Transverse colon (tissue), 4 donors: ENCODE measurements at regions not wholly inside any gene's neighbourhood (a gene's known extent, or its start where the extent isn't known, plus 50 kb on each side); places are given as distances from the start of the nearest gene placed in this dataset.
"Not testable (repeated sequence)": the region's sequence is repeated elsewhere in the genome, so short reads cannot be mapped to it uniquely, and the experiment has no call there.

Source experiments
- DNase-seq: peaks from one replicate; pipeline ENCODE4 v3.0.0-alpha.2; 2019
- H3K27ac ChIP-seq, 4 donors: fragments of 200-600 bp; sonication (generic); 2 replicates each; pipeline ENCODE4 v1.5.1; 2016 to 2018; ENCODE audit warnings: inconsistent platforms in 4 of 4
- H3K27me3 ChIP-seq: fragments of 200-600 bp; sonication (generic); 2 replicates; pipeline ENCODE4 v1.5.1; 2017; ENCODE audit warnings: inconsistent platforms
- H3K36me3 ChIP-seq, 4 donors: fragments of 200-600 bp; sonication (generic); 2 replicates each; pipeline ENCODE4 v1.5.1; 2017 to 2019; ENCODE audit warnings: inconsistent platforms in 4 of 4
- H3K4me1 ChIP-seq, 4 donors: fragments of 200-600 bp; sonication (generic); 2 replicates each; pipeline ENCODE4 v1.5.1; 2017 to 2020; ENCODE audit warnings: inconsistent platforms in 4 of 4
- H3K4me3 ChIP-seq, 4 donors: fragments of 200-600 bp; sonication (generic); 1 replicate in 1 of 4; 2 replicates in 3 of 4; pipeline versions ENCODE4 v1.5.1 to v1.6.1; 2017 to 2019; ENCODE audit warnings: inconsistent platforms in 4 of 4
- H3K9me3 ChIP-seq, 2 donors: fragments of 200-600 bp; sonication (generic); 2 replicates each; pipeline ENCODE4 v1.5.1; 2017 to 2019; ENCODE audit warnings: inconsistent platforms in 2 of 2
- WGBS, 2 donors: methylation state at CpG; one replicate each; pipeline ENCODE4 v1.1.5; 2018; ENCODE audit warnings: low coverage in 1 of 2; 5-methylcytosine and 5-hydroxymethylcytosine counted together
- in situ Hi-C, 4 donors: fragments of 200-750 bp; cut with MboI; loops; one replicate each; pipeline versions ENCODE4 v1.15.0 to v1.15.1; 2017; ENCODE audit warnings: low sequenced_read_pairs in 3 of 4, low pct_ligation_motif_present in 1 of 4, low pct_unique_long_range_greater_than_20kb in 1 of 4
- intact Hi-C: fragments of 100-400 bp; cut with DNase I; formaldehyde crosslinking; loops from one replicate; pipeline ENCODE4 v1.15.1; 2023; ENCODE audit warnings: low total_unique reads

DNA sequence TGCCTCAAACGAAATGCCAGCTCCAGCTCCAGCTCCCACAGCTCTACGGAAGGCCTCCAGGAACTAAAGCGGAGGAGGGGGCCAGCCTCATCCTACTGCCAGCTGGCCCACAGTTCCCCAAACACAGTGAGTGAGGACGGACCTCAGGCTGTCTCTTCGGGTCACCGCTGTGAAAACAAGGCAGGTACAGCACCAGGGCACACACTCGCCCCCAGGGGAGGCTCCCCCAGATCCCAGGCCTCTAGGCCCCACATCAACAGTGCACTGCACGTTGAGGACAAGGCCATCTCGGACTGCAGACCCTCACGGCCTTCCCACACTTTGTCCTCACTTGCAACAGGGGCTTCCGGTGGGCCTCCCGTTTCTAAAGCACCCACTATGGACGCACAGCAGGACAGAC, 95.0 kb downstream of the GTF2H2C_2 start:
- DNase-seq, intact Hi-C loops: not testable (repeated sequence)

GRCh38 chr5:70510811-70511210, 95.6 kb downstream of the GTF2H2C_2 start:
- intact Hi-C loops, in situ Hi-C loops, H3K4me3 ChIP-seq, H3K27ac ChIP-seq, H3K36me3 ChIP-seq, H3K4me1 ChIP-seq, H3K9me3 ChIP-seq, H3K27me3 ChIP-seq: not testable (repeated sequence)
- peak; percentile 1 for DNase-seq
- WGBS, 2 donors: no CpG with 5 or more reads among the region's 16 CpGs

More for the DNA sequence above, 95.0 kb downstream of the GTF2H2C_2 start:
- in situ Hi-C loops, H3K4me3 ChIP-seq, H3K27ac ChIP-seq, H3K27me3 ChIP-seq, H3K36me3 ChIP-seq, H3K4me1 ChIP-seq, H3K9me3 ChIP-seq: not testable (repeated sequence)
- WGBS, 2 donors: no CpG with 5 or more reads among the region's 13 CpGs
